COR-L47 (cell line): ENCODE measurements at regions not wholly inside any gene's neighbourhood (a gene's known extent, or its start where the extent isn't known, plus 50 kb on each side); places are given as distances from the start of the nearest gene placed in this dataset.

Experiments
- DNase-seq: peaks from one replicate; lab custom pipeline; 2025; lab: John Stamatoyannopoulos, UW

GRCh38 chr2:67516899-67517530 is 119.9 kb downstream of the ETAA1 start:
- peak; percentile 3 for DNase-seq

DNA sequence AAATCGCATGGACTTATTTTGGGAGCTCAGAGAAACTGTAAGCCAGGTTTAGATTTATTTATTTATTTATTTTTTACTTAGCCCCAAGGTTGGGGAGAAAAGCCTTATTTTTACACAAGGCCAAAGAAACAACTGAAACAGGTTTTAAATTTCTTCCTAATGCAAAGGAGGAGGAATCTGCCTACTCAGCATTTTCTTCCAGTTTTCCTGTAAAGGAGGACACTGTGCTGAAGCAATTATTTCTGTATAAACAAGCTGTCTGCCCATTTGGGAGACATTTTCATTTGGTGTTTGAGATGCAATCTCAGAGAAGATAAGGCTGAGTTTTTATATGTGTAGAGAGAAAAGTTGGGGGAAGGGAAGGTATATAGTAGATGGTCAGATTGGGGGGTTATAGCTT is 125.0 kb downstream of the ETAA1 start:
- DNase-seq = no peak

DNA sequence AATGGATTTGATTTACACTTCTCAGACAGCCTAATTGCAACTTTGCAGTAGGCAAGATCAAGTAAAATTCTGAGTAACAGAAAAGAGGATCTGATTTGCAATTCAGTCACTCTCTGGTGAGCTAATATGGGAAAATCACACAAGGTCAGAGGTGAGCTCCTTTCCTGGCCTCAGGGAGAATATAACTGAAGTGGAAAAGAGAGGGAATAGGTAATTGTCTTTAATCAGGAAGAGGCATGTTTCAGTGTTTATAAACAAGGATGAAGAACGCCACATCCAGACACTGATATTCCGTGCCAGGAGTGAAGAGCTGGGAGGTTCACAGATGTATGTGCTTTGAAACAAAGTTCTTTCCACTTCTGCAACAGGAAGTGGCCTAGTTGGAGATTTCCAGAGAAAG is 127.1 kb downstream of the ETAA1 start:
- DNase-seq = no peak

DNA sequence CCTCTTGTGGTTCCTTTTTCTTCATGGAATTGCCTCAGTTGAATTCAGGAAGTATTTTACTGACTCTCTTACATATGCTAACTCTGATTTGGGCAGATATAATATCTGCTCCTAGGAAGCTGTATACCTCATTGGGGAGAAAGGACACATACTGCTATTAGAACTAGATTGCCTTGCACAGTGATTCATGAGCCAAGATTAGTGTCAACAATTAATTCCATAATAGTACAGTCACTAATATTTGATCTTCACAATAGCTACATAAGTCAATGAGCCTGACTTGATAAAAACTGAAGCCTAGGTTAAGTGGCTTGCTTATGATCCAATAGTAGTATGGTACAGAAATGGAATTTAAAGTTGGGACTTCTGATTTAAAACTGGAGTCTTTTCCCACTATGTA is 127.6 kb downstream of the ETAA1 start:
- DNase-seq = no peak

- no peak for DNase-seq
These were observed 129.2 kb downstream of the ETAA1 start for GRCh38 chr2:67526283-67526682.

GRCh38 chr2:67528320-67528719 is 131.2 kb downstream of the ETAA1 start:
- no peak for DNase-seq

DNA sequence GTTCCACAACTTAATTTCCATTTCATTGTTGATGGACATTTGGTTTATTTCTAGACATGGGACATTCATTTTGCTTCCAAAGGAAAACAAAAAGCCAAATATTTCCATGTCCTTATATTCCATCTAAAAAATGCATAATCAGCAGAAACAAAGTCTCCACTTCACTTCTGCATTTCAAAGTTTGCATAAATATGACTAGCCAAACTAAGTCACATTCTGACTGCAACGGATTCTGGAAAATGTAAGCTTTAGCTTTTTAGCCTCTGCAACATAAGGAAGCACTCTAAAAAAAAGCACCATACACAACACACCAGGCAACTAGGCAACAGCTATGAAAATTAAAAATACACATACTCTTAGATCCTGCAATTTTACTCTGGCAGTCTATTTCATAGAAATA is 135.3 kb downstream of the ETAA1 start:
- DNase-seq = no peak

GRCh38 chr2:67534745-67535144 is 137.6 kb downstream of the ETAA1 start:
- no peak for DNase-seq

DNA sequence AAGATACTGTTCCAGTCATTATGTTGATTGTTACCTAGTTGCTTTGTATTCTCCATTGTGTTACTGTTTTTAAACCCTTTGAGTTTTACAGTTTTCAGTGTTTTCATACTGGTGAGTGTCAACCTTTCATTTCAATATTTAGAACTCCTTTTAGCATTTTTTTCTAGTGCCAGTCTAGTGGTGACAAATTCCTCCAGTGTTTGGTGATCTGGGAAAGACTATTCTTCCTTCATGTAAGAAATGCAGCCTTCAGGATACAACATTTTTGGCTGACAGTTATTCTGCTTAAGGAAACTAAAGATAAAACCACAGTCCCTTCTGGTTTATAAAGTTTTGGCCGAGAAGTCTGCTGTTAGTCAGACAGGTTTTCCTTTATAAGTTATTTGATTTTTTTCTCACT is 143.8 kb downstream of the ETAA1 start:
- DNase-seq = no peak

- DNase-seq = no peak
These were observed 147.2 kb downstream of the ETAA1 start for GRCh38 chr2:67544286-67544685.

- peak; percentile 55 for DNase-seq
These were observed 151.4 kb downstream of the ETAA1 start for GRCh38 chr2:67548317-67549201.

DNA sequence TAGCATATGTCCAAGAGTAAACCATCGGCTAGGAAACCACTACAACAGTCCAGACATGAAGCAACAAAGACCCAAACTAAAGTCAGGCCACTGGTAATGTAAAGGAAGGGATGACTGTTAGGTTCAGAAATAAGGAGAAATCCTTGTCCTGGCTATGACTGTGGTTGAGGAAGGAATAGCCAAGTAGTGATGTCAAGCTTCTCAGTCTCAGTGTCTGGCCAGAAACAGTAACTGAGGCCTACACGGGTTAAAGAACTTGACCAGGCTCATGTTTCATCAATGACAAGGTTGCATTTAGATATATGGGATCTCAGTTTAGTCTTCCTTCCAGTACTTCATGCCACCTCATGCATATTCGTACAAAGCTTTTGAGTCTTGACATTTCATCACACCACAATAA is 162.0 kb downstream of the ETAA1 start:
- DNase-seq = no peak

- DNase-seq = no peak
These were observed 163.8 kb downstream of the ETAA1 start for GRCh38 chr2:67560771-67561456.

- no peak for DNase-seq
These were observed 164.4 kb downstream of the ETAA1 start for GRCh38 chr2:67561457-67561965.

DNA sequence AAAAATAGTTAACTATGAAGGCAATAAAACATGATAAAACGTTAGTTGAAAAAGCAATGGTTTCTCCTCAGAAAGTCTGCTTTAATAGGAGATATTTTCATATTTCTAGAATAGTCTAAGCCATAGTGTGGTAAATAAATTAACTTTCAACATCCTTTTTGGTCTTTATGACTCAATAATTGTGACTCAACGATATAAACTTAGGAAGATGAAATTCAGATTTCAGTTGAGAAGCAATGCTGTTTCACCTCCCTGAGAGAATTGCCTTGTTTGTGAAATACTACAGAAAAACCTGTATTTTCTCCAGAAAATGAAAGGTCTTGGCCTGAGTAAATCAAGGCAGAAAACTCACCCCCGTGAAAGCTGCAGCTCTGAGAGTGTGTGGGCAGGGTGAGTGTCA is 166.9 kb downstream of the ETAA1 start:
- no peak for DNase-seq

DNA sequence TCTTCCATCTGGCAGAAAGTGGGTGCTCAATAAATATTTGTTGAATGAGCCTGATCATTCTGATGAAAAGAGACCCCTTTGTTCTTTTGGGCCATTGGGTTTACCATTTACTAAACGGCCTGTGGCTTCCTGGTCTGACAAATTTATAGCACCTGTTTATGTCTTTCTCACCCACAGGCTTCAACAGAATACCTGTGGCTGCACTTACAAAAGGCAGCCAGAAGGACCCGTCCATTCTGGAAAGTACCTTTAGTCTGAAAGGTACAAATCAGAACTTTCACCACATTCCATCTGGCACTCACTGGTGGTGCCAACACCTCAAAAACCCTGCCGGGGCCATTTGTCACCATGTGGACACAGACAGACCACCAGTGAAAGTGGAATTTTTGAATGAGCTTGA is 167.5 kb downstream of the ETAA1 start:
- DNase-seq = no peak

- DNase-seq = no peak
These were observed 168.1 kb downstream of the ETAA1 start for GRCh38 chr2:67565262-67565661.

DNA sequence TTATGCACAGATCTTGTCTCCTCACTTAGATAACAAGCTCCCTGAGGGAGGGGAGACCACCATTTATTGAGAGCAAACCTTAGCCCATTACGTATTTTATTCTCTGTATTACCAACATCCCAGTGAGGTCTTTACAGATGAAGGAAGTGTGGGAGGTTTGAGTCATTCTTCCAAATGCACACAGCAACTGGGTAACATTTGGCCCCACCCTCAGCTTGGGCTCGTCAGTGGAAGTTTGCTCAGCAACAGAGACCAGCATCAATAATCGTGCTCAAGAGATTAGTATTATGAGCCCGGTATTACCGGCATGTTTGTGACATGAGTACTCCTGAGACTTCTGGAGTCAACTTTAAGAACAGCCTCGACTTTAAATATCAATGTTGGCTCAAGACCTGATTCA is 168.6 kb downstream of the ETAA1 start:
- no peak for DNase-seq

DNA sequence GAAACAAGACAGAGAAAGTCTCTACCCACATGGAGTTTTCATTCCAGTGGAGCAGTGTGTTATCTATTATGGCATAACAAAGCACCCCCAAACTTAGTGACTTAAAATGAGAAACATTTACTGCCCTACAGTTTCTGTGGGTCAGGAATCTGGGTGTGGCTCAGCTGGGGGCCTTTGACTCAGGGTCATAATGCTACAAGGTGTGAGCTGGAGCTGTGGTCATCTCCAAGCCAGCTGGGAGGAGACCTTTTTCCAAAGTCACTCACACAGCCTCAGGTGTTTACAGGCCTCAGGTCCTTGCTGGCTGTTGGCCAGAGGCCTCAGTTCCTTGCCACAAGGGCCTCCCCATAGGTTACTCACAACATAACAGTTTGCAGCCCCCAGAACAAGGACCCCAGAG is 169.2 kb downstream of the ETAA1 start:
- DNase-seq = no peak

DNA sequence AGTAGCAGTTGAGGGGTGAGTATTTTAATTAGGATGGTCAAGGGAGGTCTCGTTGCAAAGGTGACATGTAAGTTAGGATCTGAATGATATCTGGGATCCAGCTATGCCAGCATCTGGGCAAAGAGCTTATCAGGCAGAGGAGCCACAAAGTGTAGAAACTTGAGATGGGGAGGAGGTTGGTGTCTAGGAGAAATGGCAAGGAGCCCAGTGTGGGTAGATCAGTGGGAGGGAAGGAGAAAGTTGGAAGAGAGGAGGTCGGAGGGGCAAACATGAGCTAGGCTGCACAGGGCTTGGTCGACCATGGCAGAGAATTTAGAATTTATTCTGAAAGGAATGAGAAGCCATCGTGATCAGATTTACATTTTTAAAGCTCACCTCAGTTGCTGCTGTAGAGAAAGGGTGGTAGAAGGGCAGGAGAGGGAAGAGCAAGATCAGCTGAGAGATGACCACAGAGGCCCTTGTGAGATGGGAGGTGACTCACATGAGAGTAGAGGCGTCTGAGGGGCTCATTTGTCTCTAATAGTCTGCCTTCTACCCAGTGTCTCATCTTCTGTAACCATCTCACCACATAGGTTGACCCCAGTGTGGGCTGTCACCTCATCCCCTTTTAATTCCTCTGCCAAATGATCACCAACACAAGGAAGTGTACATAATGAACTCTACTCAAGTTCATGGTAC is 170.0 kb downstream of the ETAA1 start:
- no peak for DNase-seq

DNA sequence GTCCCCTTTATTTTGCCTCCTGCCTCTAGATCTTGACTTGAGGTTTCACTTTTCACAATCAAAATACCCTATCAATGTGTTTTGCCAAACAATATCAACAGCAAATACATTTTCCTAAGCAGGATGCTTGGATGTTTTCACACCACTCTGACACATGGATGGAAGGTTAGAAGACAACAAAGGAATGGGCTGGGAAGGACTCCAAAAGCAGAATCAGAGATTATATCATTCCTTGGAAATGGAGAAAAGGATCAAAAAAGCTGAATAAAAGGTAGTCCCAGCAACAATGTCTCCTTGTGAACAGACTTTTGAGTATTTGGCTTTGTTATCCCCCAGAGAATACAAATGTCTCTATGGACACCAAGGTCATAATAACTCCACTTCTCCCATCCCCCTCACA is 170.8 kb downstream of the ETAA1 start:
- DNase-seq = no peak

GRCh38 chr2:67570611-67571010 is 173.5 kb downstream of the ETAA1 start:
- no peak for DNase-seq
